Gastrocnemius medialis (tissue), 4 donors: ENCODE measurements at regions not wholly inside any gene's neighbourhood (a gene's known extent, or its start where the extent isn't known, plus 50 kb on each side); places are given as distances from the start of the nearest gene placed in this dataset.

Experiments
- CTCF ChIP-seq, 5 experiments: fragments of 450-650 bp in 3 of 5; fragments of 200-600 bp in 2 of 5; sonication (generic) in 2 of 5; IDR thresholded peaks in 4 of 5; conservative IDR thresholded peaks in 1 of 5; 1 replicate in 4 of 5; 2 replicates in 1 of 5; pipeline ENCODE4 v1.5.1; 2016 to 2019; ENCODE audit warnings: antibody characterized with exemption in 5 of 5, mild to moderate bottlenecking in 3 of 5, moderate library complexity in 3 of 5
- POLR2A ChIP-seq, 2 donors: fragments of 450-650 bp; IDR thresholded peaks; one replicate each; pipeline ENCODE4 v1.6.1; 2017; ENCODE audit warnings: antibody characterized with exemption in 2 of 2, mild to moderate bottlenecking in 2 of 2, moderate library complexity in 2 of 2

GRCh38 chr18:38884050-38884449 is 1318.5 kb upstream of the CELF4 start:
- TF ChIP-seq CTCF (IDR thresholded peaks at IDR 0.05 in 4 of 5, conservative IDR thresholded peaks at IDR 0.05 in 1 of 5) (no peak), POLR2A (IDR thresholded peaks at IDR 0.05) (no peak)
